Ovary (tissue), 3 donors: ENCODE measurements at regions not wholly inside any gene's neighbourhood (a gene's known extent, or its start where the extent isn't known, plus 50 kb on each side); places are given as distances from the start of the nearest gene placed in this dataset.
"Not testable (repeated sequence)": the region's sequence is repeated elsewhere in the genome, so short reads cannot be mapped to it uniquely, and the experiment has no call there.

Experiments used
- CTCF ChIP-seq, 3 donors: fragments of 450-650 bp in 2 of 3; fragments of 200-600 bp in 1 of 3; IDR thresholded peaks; one replicate each; pipeline versions ENCODE4 v1.5.1 to v1.8.0; 2016 to 2022; ENCODE audit warnings: antibody characterized with exemption in 3 of 3, mild to moderate bottlenecking in 1 of 3
- POLR2A ChIP-seq: fragments of 450-650 bp; IDR thresholded peaks from one replicate; pipeline ENCODE4 v1.6.1; 2017; ENCODE audit warnings: antibody characterized with exemption, mild to moderate bottlenecking, moderate library complexity
- donor health status: DM: no; HTN: no; CAD: no.

DNA sequence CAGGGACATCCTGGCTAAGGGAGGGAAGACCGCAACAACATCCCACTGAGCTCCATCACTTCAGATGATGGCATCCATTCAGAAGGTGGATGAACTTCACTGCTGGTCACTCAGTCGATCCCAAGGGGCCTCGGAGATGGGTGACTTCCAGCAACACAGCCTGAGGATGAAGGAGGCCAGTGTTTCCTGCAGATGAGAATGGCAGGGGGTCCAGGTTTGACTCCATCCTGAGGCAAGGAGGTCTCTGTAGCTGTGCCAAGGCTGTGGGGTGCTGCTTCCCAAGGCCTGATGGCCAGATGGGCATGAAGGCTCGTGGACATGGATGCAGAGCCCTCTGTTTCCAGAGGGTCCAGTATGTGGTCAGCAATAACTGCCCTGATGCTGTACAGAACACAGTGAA lies 2693.4 kb upstream of the DEFB115 start:
- not testable (repeated sequence) for TF ChIP-seq CTCF (IDR thresholded peaks at IDR 0.05); POLR2A
